Dendritic cell treated with granulocyte-macrophage colony-stimulating factor and Interleukin-4, amounts not matched to agents 40 ng/mL and 50 ng/mL, for 4 days (primary cell): ENCODE measurements at regions not wholly inside any gene's neighbourhood (a gene's known extent, or its start where the extent isn't known, plus 50 kb on each side); places are given as distances from the start of the nearest gene placed in this dataset.

Source experiments
- H3K27ac Mint-ChIP-seq: one replicate; pipeline ENCODE4 v1.8.0; 2022; ENCODE audit warnings: mild to moderate bottlenecking, mixed read lengths
- H3K27me3 Mint-ChIP-seq: one replicate; pipeline ENCODE4 v1.8.0; 2022; ENCODE audit warnings: mild to moderate bottlenecking, mixed read lengths
- H3K36me3 Mint-ChIP-seq: one replicate; pipeline ENCODE4 v1.8.0; 2022; ENCODE audit warnings: low read depth, mixed read lengths
- H3K4me1 Mint-ChIP-seq: one replicate; pipeline ENCODE4 v1.8.0; 2022; ENCODE audit warnings: low read depth, mixed read lengths
- H3K4me3 Mint-ChIP-seq: one replicate; pipeline ENCODE4 v1.8.0; 2022; ENCODE audit warnings: mild to moderate bottlenecking, moderate library complexity, mixed read lengths
- H3K9me3 Mint-ChIP-seq: one replicate; pipeline ENCODE4 v1.8.0; 2022; ENCODE audit warnings: mixed read lengths
- intact Hi-C: fragments of 100-400 bp; cut with micrococcal nuclease; formaldehyde crosslinking; loops from one replicate; pipeline ENCODE4 v1.15.0; 2022

DNA sequence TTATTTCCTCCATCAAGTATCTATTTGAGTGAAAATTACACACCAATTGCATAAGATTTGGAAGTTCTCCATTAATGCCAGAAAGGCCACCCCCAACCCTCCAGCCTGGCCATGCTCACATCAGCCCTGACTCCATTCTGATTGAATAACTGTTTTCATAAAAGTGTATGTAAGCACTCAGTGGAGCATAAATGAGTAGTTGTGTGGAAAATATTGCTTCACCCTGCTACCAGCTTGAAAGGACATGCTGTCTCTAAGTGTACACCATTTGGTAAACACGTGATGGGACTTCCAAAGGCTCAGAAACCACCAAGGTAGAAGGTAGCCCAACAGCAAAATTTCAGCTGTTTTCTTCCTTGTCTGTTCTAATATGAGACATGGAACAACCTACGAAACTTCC lies 393.8 kb downstream of the ZNF385D start:
- Mint-ChIP-seq H3K4me3 (no peak overlapping the region), H3K36me3 (no peaks in the 10 kb centered on the region), H3K27ac (no peak overlapping the region), H3K9me3 (peaks cover 29% of the 10 kb centered on the region), H3K27me3 (no peaks in the 10 kb centered on the region), H3K4me1 (no peaks in the 10 kb centered on the region)
- intact Hi-C loops = no loop called here

DNA sequence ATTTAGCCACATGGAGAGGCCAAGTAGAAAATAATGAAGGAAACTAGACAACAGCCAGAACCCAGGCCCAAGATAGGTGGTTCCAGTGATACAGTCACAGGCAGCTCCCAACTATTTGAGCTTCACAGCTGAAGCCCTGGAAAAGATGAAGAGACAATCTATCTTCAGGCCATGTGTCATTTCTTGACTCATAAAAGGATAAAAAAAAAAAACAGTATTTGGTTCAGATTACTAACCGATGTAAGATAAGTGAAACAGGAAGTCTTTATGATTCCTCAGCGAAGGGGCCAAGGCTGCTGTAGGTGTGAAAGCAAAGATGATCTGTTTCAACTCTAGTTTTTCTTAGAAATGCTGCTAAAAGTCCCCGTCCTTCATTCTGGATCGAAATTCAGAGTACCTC lies 394.6 kb downstream of the ZNF385D start:
- intact Hi-C loops = no loop called here
- no peaks in the 10 kb centered on the region for H3K36me3 Mint-ChIP-seq
- no peak overlapping the region for H3K27ac Mint-ChIP-seq
- H3K4me3 Mint-ChIP-seq = no peak overlapping the region
- no peaks in the 10 kb centered on the region for H3K4me1 Mint-ChIP-seq
- H3K27me3 Mint-ChIP-seq = no peaks in the 10 kb centered on the region
- H3K9me3 Mint-ChIP-seq = peaks cover 37% of the 10 kb centered on the region

DNA sequence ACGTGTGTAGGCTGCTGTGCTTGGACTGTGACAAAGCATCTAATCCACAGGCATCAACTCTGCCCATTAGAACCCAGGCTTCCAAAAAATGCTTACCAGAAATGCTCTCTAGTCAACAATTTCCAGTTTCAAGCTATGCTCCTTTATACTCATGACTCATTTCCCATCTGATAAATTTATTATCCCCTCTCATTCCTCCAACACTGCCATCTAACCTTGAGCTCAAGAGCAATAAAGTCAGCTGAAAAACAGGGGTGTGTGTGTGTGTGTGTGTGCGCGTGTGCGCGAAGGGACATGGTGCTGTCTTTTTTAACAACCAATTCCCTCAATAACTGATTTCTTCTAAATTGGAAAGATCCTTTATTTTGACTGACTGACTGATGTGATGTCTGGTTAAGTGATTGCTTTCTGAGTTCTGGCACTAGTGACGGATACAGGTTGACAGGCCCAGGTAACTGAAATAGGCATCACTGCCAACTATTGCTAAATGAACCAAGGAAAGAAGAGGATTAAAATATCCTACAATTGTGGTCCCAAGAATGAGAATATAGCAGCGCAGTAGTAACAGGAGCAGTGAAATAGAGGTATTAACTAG lies 405.5 kb downstream of the ZNF385D start:
- H3K27me3 Mint-ChIP-seq = no peaks in the 10 kb centered on the region

DNA sequence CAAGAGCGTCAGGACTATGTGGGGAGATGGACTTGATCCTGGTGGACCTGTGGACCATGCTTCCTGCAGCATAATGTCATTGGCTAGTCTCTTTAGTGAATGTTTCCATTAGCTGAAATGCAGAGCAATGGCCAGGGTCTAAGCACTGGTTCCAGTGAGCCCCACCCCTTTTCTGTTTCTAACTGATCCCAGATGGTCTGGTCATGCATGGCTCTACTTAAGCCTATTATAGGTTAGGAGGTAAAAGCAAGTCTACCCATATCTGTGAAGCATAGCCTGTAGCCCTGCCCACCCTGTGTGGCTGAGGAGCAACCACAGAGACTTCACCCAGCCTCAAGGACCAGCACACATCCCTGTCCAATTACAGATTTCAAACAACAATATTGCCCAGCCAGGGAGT lies 419.2 kb downstream of the ZNF385D start:
- H3K27me3 Mint-ChIP-seq = no peaks in the 10 kb centered on the region
- intact Hi-C loops = no loop called here
- peaks cover 15% of the 10 kb centered on the region for H3K9me3 Mint-ChIP-seq
- no peak overlapping the region for H3K4me3 Mint-ChIP-seq
- no peaks in the 10 kb centered on the region for H3K36me3 Mint-ChIP-seq
- no peaks in the 10 kb centered on the region for H3K4me1 Mint-ChIP-seq
- no peak overlapping the region for H3K27ac Mint-ChIP-seq

More for the DNA sequence above, 405.5 kb downstream of the ZNF385D start:
- H3K4me3 Mint-ChIP-seq = no peak overlapping the region
- H3K27ac Mint-ChIP-seq = no peak overlapping the region
- intact Hi-C loops = no loop called here
- no peaks in the 10 kb centered on the region for H3K36me3 Mint-ChIP-seq
- peaks cover 20% of the 10 kb centered on the region for H3K9me3 Mint-ChIP-seq
- no peaks in the 10 kb centered on the region for H3K4me1 Mint-ChIP-seq

DNA sequence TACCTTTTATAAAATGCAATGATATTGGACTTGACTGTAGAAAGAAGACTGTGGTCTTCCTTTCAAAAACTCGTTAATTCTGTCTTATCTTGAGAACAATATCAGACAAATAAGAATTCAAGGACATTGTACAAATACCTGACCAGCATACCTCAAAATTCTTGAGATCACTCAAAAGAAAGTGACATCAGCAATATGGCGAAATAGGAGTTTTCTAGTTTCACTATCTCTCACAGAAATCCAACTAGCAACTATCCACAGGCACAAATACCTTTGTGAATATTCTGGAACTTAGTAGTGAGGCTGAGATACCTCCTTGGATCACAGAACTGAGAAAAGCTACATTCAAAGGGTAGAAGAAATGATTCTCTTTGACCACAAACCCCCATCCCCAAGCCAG lies 419.7 kb downstream of the ZNF385D start:
- Mint-ChIP-seq H3K4me1 (no peaks in the 10 kb centered on the region), H3K27ac (no peak overlapping the region), H3K27me3 (no peaks in the 10 kb centered on the region), H3K36me3 (no peaks in the 10 kb centered on the region), H3K4me3 (no peak overlapping the region), H3K9me3 (peaks cover 10% of the 10 kb centered on the region)
- intact Hi-C loops = no loop called here

DNA sequence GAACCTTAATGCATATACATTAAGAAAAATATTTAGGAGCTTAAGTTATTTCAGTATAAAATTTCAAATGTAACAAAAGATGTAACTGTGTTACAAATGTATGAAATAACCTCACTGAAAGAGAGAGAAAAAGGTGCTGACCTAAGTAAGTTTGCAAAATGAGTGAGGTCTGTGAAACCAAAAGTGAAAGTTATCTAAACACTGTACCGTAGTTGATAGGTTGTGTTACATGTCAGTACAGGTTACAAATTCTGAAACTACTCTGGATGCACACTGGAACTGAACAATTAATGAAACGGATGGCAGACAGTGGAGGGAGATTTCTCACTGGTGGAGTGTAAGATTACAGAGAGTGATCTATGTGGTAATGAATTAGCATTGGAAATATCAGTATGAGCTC lies 420.7 kb downstream of the ZNF385D start:
- Mint-ChIP-seq H3K9me3 (peaks cover 1% of the 10 kb centered on the region), H3K4me3 (no peak overlapping the region), H3K27me3 (no peaks in the 10 kb centered on the region), H3K27ac (no peak overlapping the region), H3K36me3 (no peaks in the 10 kb centered on the region), H3K4me1 (no peaks in the 10 kb centered on the region)
- intact Hi-C loops = no loop called here

DNA sequence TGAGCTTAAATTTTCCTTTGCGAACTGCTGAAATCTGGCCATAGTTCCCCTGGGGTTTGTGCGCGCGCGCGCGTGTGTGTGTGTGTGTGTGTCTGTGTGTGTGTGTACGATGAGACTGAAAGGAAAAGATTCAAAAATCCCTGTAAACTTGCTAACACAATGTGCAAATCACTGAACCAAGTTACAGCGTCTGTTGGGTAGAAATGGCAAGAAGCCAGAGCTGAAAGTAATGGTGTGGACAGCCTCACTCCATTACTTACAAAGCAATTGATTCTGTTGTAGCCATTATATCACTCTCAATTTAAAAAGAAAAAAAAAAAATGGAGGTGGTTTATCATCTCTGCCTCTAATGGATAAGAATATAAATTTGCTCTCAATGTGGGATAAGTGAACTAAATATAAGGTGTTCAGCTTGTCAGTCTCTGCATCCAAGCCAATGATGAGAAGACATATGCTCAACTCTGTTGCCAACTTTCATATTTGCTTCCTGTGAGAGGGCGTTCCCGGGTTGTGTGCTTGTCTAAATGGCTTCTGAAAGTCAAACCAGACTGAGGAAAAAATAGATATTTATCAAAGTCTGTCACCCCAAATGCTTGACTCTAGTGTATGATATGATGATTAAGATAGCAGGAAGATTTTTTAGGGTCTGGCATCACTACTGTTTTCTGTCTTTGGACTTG lies 422.2 kb downstream of the ZNF385D start:
- Mint-ChIP-seq H3K36me3 (no peaks in the 10 kb centered on the region), H3K27ac (no peak overlapping the region), H3K9me3 (no peaks in the 10 kb centered on the region), H3K4me3 (no peak overlapping the region), H3K27me3 (no peaks in the 10 kb centered on the region), H3K4me1 (no peaks in the 10 kb centered on the region)
- intact Hi-C loops = no loop called here

DNA sequence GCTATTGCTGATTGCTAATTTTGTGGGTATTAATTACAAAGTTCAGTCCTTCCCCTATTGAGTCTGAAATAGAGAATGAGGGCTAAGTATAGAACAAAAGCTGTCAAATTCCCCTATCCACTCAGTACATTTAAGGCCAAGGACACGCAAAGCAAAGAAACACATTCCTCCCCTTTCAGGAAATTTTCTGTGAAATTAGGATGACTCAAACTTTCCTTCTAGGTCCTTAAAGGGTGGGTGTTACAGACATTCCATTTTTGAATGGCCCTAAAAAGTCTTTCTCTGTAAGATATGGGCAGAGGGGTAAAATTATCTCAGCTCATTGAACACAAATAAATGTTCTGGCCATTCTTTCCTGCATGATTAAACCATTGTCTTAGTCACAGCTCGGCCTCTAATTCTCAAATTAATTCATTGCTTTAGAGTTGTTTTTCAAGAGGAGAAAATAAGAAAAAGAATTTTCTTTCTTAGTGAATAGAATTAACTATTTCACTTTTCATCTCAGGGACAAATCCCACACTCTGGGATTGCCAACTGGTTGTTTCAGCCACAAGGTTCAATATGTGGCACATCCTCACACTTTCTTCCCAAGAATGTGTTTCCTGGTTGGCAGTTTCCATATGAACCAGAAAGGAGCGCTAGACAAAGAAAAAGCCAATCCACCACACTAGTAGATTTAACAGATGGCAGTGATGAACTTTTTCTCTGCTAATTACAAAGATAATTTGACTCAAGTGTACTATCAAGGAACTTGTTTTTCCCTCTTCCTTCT lies 424.1 kb downstream of the ZNF385D start:
- H3K27me3 Mint-ChIP-seq = no peaks in the 10 kb centered on the region
- H3K36me3 Mint-ChIP-seq = no peaks in the 10 kb centered on the region
- intact Hi-C loops = no loop called here
- no peaks in the 10 kb centered on the region for H3K4me1 Mint-ChIP-seq
- H3K9me3 Mint-ChIP-seq = no peaks in the 10 kb centered on the region
- H3K27ac Mint-ChIP-seq = no peak overlapping the region
- no peak overlapping the region for H3K4me3 Mint-ChIP-seq

DNA sequence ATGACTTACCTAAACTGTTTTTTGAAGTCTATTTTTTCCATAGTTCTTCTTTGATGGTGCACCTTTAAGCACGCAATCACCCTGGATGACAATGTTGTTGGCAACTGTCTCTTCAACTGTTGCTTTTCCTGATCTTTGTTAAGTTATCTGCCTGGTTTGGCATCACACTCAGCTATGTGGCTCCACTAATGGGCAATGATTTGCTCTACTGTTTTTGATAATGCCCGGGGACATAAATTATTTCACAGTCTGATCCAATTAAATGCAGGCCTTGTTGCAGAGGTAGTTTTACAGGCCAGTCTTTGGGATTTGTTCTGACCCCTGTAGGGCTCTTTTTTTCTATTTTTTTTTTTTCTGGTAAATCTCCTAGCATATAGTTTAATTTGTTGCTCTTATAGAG lies 436.3 kb downstream of the ZNF385D start:
- Mint-ChIP-seq H3K4me1 (no peaks in the 10 kb centered on the region), H3K9me3 (peaks cover 32% of the 10 kb centered on the region), H3K36me3 (no peaks in the 10 kb centered on the region), H3K27ac (no peak overlapping the region), H3K4me3 (no peak overlapping the region), H3K27me3 (no peaks in the 10 kb centered on the region)
- intact Hi-C loops = no loop called here

DNA sequence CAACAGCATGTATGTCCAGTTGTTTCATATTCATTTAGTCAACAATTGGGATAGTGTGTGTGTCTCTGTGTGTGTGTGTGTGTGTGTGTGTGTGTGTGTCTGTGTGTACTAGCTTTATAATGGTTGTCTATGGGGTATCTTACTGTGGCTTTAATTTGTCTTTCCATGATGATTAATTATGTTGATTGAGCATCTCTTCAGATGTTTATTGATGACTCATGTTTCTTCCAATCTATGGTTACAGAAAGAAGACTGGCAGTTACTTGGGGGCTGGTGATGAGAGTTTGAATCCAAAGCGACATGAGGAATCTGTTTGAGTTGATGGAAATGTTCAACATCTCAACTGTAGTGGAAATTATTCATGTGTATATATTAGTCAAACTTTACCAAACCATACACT lies 440.1 kb downstream of the ZNF385D start:
- intact Hi-C loops = no loop called here
- Mint-ChIP-seq H3K27ac (no peak overlapping the region), H3K4me3 (no peak overlapping the region), H3K36me3 (no peaks in the 10 kb centered on the region), H3K27me3 (no peaks in the 10 kb centered on the region), H3K9me3 (peaks cover 33% of the 10 kb centered on the region), H3K4me1 (no peaks in the 10 kb centered on the region)

DNA sequence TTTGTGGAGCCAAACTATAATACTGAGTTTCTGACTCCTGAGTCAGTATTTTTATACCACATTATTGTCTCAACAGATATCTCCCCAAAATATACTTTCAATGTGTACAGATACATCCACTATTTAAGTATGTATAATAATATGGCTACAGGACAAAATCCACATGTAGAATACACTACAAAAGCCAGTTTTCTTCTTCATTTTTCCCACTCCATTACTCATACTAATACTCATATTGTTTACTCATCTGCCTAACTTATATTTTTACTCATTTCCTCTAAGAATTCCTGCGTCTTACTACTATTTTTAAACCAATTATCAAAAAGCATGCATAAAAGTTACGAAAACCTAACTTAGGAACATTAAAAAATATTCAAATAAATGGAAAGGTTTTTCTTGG lies 440.8 kb downstream of the ZNF385D start:
- H3K27me3 Mint-ChIP-seq = no peaks in the 10 kb centered on the region
- H3K4me1 Mint-ChIP-seq = no peaks in the 10 kb centered on the region
- no peak overlapping the region for H3K27ac Mint-ChIP-seq
- H3K36me3 Mint-ChIP-seq = no peaks in the 10 kb centered on the region
- intact Hi-C loops = no loop called here
- H3K9me3 Mint-ChIP-seq = peaks cover 37% of the 10 kb centered on the region
- H3K4me3 Mint-ChIP-seq = no peak overlapping the region

DNA sequence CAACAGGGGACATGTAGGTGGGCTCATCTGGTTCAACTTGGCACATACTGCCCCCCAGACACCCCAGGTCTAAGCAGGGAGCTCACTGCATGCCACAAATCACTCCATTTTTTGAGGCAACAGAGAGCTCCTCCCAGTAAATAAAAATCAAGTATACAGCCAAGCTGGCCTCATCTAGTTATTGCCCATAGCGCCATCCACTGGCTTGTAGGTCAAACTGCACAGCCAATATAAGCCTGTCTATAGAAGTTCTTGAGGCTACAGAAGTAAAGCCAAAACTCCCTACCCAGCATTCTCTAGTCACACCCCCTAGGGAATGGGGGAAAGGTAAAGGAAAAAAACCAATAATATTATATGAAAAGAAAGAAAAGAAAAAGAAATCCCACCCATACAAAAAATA lies 453.7 kb downstream of the ZNF385D start:
- Mint-ChIP-seq H3K9me3 (peaks cover 32% of the 10 kb centered on the region), H3K27ac (no peak overlapping the region), H3K4me1 (no peaks in the 10 kb centered on the region), H3K27me3 (no peaks in the 10 kb centered on the region), H3K36me3 (no peaks in the 10 kb centered on the region), H3K4me3 (no peak overlapping the region)
- intact Hi-C loops = no loop called here

DNA sequence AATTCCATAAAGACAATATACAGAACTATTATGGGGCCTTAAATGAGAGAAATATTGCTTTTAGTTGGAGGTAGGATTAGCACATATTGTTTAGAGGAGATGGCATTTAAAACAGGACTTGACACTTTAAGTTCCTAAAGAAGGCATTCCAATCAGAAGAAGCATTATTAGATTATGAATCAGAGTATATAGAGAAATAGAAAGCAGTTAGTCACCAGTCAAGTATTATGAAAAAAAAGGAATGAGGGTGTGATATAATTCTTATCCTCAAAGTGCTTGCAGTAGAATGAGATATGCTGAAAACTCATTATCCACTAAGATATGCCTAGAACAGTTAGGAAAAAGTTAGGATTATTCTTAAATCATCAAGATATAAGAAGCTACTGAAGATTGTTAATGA lies 456.2 kb downstream of the ZNF385D start:
- Mint-ChIP-seq H3K4me1 (no peaks in the 10 kb centered on the region), H3K27me3 (no peaks in the 10 kb centered on the region), H3K9me3 (peaks cover 11% of the 10 kb centered on the region), H3K36me3 (no peaks in the 10 kb centered on the region), H3K27ac (no peak overlapping the region), H3K4me3 (no peak overlapping the region)
- intact Hi-C loops = no loop called here

DNA sequence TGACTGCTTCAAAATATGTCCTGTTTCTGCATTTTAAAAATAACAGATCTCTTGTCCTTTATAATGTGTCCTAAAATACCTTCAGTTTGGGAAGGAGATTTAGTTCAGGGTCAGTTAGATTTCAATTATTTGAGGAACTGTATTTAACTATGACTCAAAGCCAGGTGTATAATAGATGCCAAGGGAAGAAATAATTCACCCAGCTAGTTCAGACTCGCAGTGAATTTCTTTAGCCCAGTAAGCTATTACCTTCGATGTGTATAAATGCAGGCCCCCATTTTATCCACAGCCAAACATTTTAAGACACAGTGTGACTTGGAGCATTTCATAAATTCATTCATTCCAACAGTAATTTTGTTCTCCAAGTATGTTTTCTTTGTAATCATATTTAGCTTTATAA lies 458.0 kb downstream of the ZNF385D start:
- H3K27me3 Mint-ChIP-seq = no peaks in the 10 kb centered on the region
- peaks cover 4% of the 10 kb centered on the region for H3K9me3 Mint-ChIP-seq
- no peaks in the 10 kb centered on the region for H3K4me1 Mint-ChIP-seq
- intact Hi-C loops = no loop called here
- H3K4me3 Mint-ChIP-seq = no peak overlapping the region
- no peaks in the 10 kb centered on the region for H3K36me3 Mint-ChIP-seq
- no peak overlapping the region for H3K27ac Mint-ChIP-seq
